MM.1S (cell line): ENCODE measurements at regions not wholly inside any gene's neighbourhood (a gene's known extent, or its start where the extent isn't known, plus 50 kb on each side); places are given as distances from the start of the nearest gene placed in this dataset.

Source experiments
- CTCF ChIP-seq: fragments of 300-600 bp; sonication (generic); IDR thresholded peaks from 2 replicates; pipeline ENCODE4 v1.5.1; 2016; ENCODE audit warnings: antibody characterized with exemption, low read length, mixed read lengths
- EZH2 ChIP-seq: fragments of 300-600 bp; sonication (generic); optimal IDR thresholded peaks from 2 replicates; pipeline ENCODE3; 2017; ENCODE audit warnings: low read depth, mild to moderate bottlenecking, antibody characterized with exemption, low read length, mixed read lengths
- EZH2phosphoT487 ChIP-seq: fragments of 300-600 bp; sonication (generic); IDR thresholded peaks from 2 replicates; pipeline ENCODE4 v1.6.1; 2018; ENCODE audit warnings: antibody characterized with exemption, low read length

- no peak for TF ChIP-seq CTCF
- no peak for TF ChIP-seq EZH2
- no peak for TF ChIP-seq EZH2phosphoT487
These were observed 252.6 kb downstream of the MYLK4 start for GRCh38 chr6:2497922-2498623.
